Stimulated activated CD8-positive, alpha-beta memory T cell treated with anti-CD3 and anti-CD28 coated beads, Interleukin-15, amount 100 ng/mL, for 48 hours (primary cell): ENCODE measurements at regions not wholly inside any gene's neighbourhood (a gene's known extent, or its start where the extent isn't known, plus 50 kb on each side); places are given as distances from the start of the nearest gene placed in this dataset.

Experiments
- DNase-seq, 2 donors: peaks; one replicate each; pipeline ENCODE4 v3.0.0-alpha.2; 2020; ENCODE audit warnings: low read depth in 2 of 2

DNA sequence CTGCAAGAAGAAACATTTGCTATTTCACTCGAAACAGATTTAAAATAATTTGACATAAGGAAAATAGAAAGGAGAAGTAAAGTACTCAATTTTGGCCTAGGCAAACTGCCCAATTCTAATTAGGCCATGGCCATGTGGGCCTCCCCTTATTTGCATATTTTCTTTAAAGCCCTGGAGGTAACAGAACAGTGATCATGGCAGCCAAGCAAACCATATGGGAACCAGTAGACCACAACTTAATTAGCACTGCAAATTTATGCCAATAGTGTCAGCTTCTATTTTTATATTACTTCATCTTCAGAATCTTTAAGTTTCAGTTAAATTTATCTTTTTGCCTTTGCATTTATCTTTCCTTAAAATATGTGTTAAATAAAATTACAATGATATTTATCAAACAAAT, 63.3 kb upstream of the THSD7A start:
- DNase-seq: no peak

DNA sequence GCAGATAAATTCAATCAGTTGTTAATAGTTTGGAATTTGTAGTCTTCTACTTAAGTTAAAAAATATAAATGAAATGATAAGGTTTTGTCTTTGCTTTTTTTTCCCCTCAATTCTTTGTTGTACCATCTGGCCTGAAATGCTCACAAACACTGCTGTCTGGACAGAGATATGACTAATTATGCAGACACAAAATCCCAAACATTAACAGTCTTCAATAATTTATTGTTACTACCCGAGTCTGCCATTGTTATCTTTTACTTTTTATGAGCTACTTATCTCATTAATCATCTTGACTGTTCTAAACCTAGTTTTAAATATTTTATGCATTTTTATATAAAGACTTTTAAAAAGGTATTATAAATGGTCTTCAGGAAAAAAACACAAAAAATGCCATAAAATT, 64.7 kb upstream of the THSD7A start:
- no peak for DNase-seq

GRCh38 chr7:11899247-11899646, 67.2 kb upstream of the THSD7A start:
- DNase-seq: no peak

- no peak for DNase-seq
Measured at GRCh38 chr7:11910253-11910652, 78.3 kb upstream of the THSD7A start.

- no peak for DNase-seq
Measured at GRCh38 chr7:11911900-11912299, 79.9 kb upstream of the THSD7A start.

DNA sequence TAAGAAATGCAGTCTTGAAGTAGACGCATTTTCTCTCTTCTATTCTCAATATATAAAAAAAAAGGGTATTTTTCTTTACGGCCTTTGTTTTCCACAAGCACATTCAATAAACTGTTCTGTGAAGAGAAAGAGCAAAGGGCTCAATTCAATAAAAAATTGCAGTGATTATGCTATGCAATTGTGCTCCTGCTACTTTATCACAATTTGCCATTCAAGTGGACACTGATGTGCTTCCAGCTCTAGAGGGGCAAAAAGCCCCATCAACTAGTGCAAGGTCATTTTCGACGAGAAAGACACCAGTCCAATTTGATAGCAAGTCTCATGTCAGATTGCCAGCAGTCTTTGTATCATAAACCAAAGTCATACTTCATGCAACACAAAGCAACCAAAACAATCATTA, 82.6 kb upstream of the THSD7A start:
- no peak for DNase-seq

DNA sequence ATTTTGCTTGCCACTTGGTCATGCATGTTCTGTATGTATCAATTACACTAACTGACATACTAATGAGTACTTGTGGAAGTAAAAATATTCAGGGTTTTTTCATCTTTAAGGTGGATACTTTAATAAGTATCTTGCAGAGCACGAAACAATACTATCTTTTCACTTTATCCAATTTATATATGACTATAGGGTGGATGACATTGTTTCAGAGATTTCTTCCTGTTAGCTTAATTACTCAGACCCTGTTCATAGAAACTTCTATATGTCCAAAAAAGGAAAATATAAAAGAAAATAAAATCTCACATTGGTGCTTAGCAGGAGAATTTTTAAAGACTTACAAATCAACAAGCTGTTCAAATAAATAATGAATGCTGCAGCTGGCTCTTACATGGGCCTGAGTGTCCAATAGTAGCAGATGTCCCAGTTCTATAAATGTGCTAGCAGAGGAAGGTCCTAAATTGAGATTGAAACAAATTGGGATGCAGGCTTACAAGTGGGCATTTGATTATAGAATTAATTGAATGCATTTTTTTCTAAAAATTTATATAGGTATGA, 91.5 kb upstream of the THSD7A start:
- no peak for DNase-seq

GRCh38 chr7:11931307-11931706, 99.3 kb upstream of the THSD7A start:
- no peak for DNase-seq

GRCh38 chr7:11934796-11935195, 102.8 kb upstream of the THSD7A start:
- DNase-seq: no peak

DNA sequence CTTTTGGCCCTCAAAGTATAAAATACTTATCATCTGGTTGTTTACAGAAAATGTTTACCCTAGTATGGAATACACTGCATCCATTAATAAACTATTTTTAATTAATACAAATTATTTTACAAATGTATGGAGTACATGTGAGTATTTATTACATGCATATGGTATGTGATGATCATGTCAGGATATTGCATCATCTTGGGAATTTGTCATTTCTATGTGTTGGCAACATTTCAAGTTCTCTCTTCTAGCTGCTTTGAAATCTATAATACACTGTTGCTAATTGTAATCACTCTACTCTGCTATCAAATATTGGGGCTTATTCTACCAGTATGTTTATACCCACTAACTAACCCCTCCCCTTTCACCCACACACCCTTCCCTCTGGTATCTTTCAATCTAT, 103.9 kb upstream of the THSD7A start:
- no peak for DNase-seq

GRCh38 chr7:11946794-11947193, 114.8 kb upstream of the THSD7A start:
- DNase-seq: no peak

- no peak for DNase-seq
Measured at GRCh38 chr7:11950281-11950680, 118.3 kb upstream of the THSD7A start.

GRCh38 chr7:11950942-11951341, 118.9 kb upstream of the THSD7A start:
- no peak for DNase-seq

DNA sequence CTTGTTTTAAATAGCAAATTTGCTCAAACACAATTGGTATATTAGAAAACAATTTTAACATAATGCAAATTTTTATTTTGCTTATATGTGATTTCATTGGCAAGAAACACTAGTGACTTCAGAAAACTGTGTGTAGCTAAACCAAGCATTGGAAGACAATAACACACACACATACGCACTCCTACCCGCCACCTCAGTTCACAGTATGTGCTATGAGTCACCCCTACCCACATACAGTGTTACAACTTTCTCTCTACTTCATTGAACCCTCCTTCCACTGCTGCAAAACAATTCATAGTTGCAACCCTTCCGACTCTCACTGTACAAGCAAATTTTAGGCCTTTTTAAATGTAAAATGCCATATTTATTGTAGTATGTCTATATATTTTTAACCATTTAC, 119.9 kb upstream of the THSD7A start:
- no peak for DNase-seq

DNA sequence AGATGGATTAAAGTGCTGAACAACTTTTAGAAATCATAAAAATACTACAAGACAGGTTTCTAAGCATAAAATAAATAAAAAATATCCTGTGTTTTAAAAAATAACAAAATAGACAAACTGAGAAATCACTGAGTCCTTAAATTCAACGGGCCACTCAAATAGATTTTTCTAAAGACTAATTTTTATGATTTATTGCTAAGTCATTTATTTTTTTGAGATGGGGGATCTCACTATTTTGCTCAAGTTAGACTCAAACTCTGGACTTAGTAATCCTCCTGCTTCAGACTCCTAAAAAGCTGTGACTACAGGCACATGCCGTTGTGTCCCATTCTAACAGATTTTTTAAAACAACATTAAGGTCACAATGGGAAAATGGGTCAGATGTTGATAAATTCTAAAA, 121.0 kb upstream of the THSD7A start:
- DNase-seq: no peak

GRCh38 chr7:11956991-11957390, 125.0 kb upstream of the THSD7A start:
- DNase-seq: no peak

DNA sequence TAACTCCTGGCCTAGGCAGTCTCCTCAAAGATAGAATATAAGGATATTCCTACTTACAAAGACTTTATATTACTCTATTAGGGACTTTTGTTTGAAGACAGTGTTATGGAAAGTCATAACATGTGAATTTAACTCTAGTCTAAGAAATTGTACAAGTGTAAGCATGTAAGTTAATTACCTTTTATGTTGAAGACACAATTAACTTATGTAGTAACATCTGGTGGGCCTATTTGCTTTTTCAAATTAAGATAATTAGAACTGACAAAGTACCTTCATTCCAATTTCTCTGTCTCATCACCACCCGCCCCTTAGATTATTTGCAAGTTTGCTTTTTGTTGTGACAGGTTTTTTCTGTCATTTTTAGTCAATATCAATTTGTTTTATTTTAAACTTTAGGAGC, 126.0 kb upstream of the THSD7A start:
- DNase-seq: no peak

DNA sequence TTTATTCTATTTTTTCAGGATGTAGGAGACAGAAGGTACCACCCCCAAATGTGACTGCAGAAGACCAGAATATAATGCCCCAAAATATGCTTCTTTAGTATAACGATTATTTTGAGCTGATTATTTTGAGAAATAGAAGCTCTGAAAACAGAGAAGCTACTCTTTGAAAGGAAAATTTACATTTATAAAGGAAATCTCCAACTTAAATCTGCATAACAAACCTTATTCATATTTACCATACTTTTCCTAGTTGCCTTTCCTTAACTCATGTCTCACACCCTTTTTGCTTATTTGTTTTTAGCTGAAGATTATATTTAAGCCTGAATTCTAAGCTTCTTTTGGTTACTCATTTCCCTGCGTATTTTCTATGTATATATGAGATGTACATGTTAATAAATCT, 127.1 kb upstream of the THSD7A start:
- DNase-seq: no peak

DNA sequence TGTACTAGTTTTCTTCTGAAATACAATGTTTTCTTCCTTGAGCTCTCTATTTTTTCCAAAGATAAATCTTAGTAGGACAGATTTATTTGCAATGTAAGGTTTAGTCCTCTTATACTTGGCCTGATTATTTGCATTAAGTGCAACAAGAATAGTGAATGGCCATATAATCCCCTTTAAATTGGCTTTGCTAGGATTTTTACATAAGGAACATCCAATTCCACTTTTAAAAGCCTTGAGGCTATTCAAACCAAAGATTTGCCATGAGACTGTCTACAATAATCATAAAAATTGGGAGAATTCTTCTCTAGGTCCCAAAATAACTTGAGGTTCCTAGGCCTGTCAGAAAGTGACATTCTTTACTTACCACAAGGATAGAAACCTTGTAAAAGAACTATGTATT, 128.6 kb upstream of the THSD7A start:
- no peak for DNase-seq

GRCh38 chr7:11969643-11970042, 137.6 kb upstream of the THSD7A start:
- DNase-seq: no peak

- DNase-seq: no peak
Measured at GRCh38 chr7:11970132-11970531, 138.1 kb upstream of the THSD7A start.

- DNase-seq: no peak
Measured at GRCh38 chr7:11985376-11985775, 153.4 kb upstream of the THSD7A start.

- DNase-seq: no peak
Measured at GRCh38 chr7:11985971-11986370, 154.0 kb upstream of the THSD7A start.

DNA sequence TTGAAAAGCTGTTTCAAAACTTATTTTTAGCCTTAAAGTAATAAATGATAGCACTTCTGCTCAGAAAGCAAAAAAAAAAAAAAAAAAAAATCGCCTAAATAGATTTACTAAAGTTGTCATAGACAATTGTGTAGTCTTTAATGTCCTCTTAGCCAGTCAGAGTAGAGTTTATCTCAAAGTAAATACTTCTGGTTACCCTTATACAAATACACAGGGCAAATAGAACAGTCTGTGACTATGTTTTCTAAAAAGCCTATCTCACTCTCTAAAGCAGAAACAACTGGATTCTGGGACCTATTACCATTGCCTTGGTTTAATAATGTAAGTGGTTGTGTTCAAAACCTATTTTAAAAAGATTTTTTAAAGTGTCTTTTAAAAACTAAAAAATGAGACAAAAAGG, 156.2 kb upstream of the THSD7A start:
- no peak for DNase-seq

GRCh38 chr7:12002428-12002827, 170.4 kb upstream of the THSD7A start:
- DNase-seq: no peak
